HG03025 (cell line): ENCODE measurements at regions not wholly inside any gene's neighbourhood (a gene's known extent, or its start where the extent isn't known, plus 50 kb on each side); places are given as distances from the start of the nearest gene placed in this dataset.

Experiments
- ATAC-seq: cut with Tn5 transposase; IDR thresholded peaks from one replicate; pipeline ENCODE4 v1.9.1; 2021; ENCODE audit warnings: mild to moderate bottlenecking, moderate library complexity; ENCODE audit not compliant: unreplicated experiment, low FRiP score

- no peak for ATAC-seq
These were observed 143.2 kb upstream of the USP15 start for GRCh38 chr12:62116986-62117385.

GRCh38 chr12:62123721-62124203 is 136.4 kb upstream of the USP15 start:
- ATAC-seq: peak; percentile 78

GRCh38 chr12:62127516-62127915 is 132.7 kb upstream of the USP15 start:
- no peak for ATAC-seq

- ATAC-seq: no peak
These were observed 131.8 kb upstream of the USP15 start for GRCh38 chr12:62128175-62128975.

- ATAC-seq: no peak
These were observed 130.9 kb upstream of the USP15 start for GRCh38 chr12:62129291-62129690.

- ATAC-seq: no peak
These were observed 129.8 kb upstream of the USP15 start for GRCh38 chr12:62130402-62130801.

GRCh38 chr12:62130834-62131552 is 129.2 kb upstream of the USP15 start:
- ATAC-seq: no peak

- ATAC-seq: no peak
These were observed 126.8 kb upstream of the USP15 start for GRCh38 chr12:62133440-62133839.

- no peak for ATAC-seq
These were observed 124.5 kb upstream of the USP15 start for GRCh38 chr12:62135553-62136200.

GRCh38 chr12:62136496-62136895 is 123.7 kb upstream of the USP15 start:
- no peak for ATAC-seq

GRCh38 chr12:62138527-62138926 is 121.7 kb upstream of the USP15 start:
- ATAC-seq: no peak

- no peak for ATAC-seq
These were observed 113.9 kb upstream of the USP15 start for GRCh38 chr12:62146318-62146717.

- no peak for ATAC-seq
These were observed 102.2 kb upstream of the USP15 start for GRCh38 chr12:62158013-62158412.

GRCh38 chr12:62158461-62159360 is 101.5 kb upstream of the USP15 start:
- ATAC-seq: no peak

GRCh38 chr12:62162214-62162613 is 98.0 kb upstream of the USP15 start:
- ATAC-seq: no peak

- ATAC-seq: no peak
These were observed 96.8 kb upstream of the USP15 start for GRCh38 chr12:62163368-62163767.

- no peak for ATAC-seq
These were observed 96.2 kb upstream of the USP15 start for GRCh38 chr12:62164036-62164435.

- no peak for ATAC-seq
These were observed 93.7 kb upstream of the USP15 start for GRCh38 chr12:62166525-62166924.

- no peak for ATAC-seq
These were observed 91.8 kb upstream of the USP15 start for GRCh38 chr12:62168411-62168810.

GRCh38 chr12:62170241-62170640 is 90.0 kb upstream of the USP15 start:
- ATAC-seq: no peak
